Urinary bladder (tissue), 3 donors: ENCODE measurements at regions not wholly inside any gene's neighbourhood (a gene's known extent, or its start where the extent isn't known, plus 50 kb on each side); places are given as distances from the start of the nearest gene placed in this dataset.
A peak's percentile ranks its signal among the peaks of the same experiment; 100 is the strongest.
"Not testable (repeated sequence)": the region's sequence is repeated elsewhere in the genome, so short reads cannot be mapped to it uniquely, and the experiment has no call there.

Experiments
- DNase-seq: peaks from one replicate; pipeline ENCODE4 v3.0.0-alpha.2; 2015; ENCODE audit errors: extremely low spot score
- H3K27ac ChIP-seq: one replicate; pipeline ENCODE4 v1.5.1; 2013; ENCODE audit warnings: low read depth, mild to moderate bottlenecking, moderate library complexity
- H3K36me3 ChIP-seq: one replicate; pipeline ENCODE4 v1.6.1; 2013; ENCODE audit warnings: mild to moderate bottlenecking, moderate library complexity; ENCODE audit not compliant: insufficient read depth
- H3K4me1 ChIP-seq: one replicate; pipeline ENCODE4 v1.6.1; 2013; ENCODE audit warnings: mild to moderate bottlenecking, moderate library complexity; ENCODE audit not compliant: insufficient read depth
- H3K4me3 ChIP-seq: one replicate; pipeline ENCODE4 v1.5.1; 2013; ENCODE audit warnings: low read depth, low read length
- WGBS: extraction: QIAGEN DNeasy Blood & Tissue Kit; methylation state at CpG from one replicate; pipeline ENCODE4 v1.1.7; 2013; 5-methylcytosine and 5-hydroxymethylcytosine counted together
- donor health status: healthy with polysubstance abuse.
- donor health status: healthy.

- no peaks in the 10 kb centered on the region for H3K4me1 ChIP-seq
- no peak overlapping the region for H3K4me3 ChIP-seq
- H3K27ac ChIP-seq: no peak overlapping the region
- DNase-seq: no peak
- WGBS: 94% methylated on average over 21 of the region's 21 CpGs
- H3K36me3 ChIP-seq: no peaks in the 10 kb centered on the region
These were observed 159.7 kb upstream of the ZNF337 start for GRCh38 chr20:25856256-25856884.

- H3K36me3 ChIP-seq, H3K27ac ChIP-seq, H3K4me3 ChIP-seq, H3K4me1 ChIP-seq, DNase-seq: not testable (repeated sequence)
- WGBS: 96% methylated on average over 23 of the region's 23 CpGs
These were observed 159.0 kb upstream of the ZNF337 start for GRCh38 chr20:25855451-25856156.

GRCh38 chr20:25854666-25855065, 158.0 kb upstream of the ZNF337 start:
- H3K27ac ChIP-seq, H3K36me3 ChIP-seq, DNase-seq, H3K4me3 ChIP-seq, H3K4me1 ChIP-seq: not testable (repeated sequence)
- 93% methylated on average over 11 of the region's 11 CpGs for WGBS

GRCh38 chr20:25853718-25854388, 157.2 kb upstream of the ZNF337 start:
- not testable (repeated sequence) for H3K27ac ChIP-seq, H3K4me1 ChIP-seq, H3K36me3 ChIP-seq, DNase-seq
- 3% methylated on average over 55 of the region's 55 CpGs for WGBS
- H3K4me3 ChIP-seq: peak overlapping the region; percentile 45

GRCh38 chr20:25852968-25853717, 156.5 kb upstream of the ZNF337 start:
- H3K4me3 ChIP-seq: peak overlapping the region; percentile 45
- 57% methylated on average over 31 of the region's 31 CpGs for WGBS
- not testable (repeated sequence) for H3K4me1 ChIP-seq, H3K36me3 ChIP-seq, H3K27ac ChIP-seq, DNase-seq

- not testable (repeated sequence) for DNase-seq, H3K36me3 ChIP-seq, H3K4me1 ChIP-seq, H3K27ac ChIP-seq, H3K4me3 ChIP-seq
- WGBS: 72% methylated on average over 4 of the region's 4 CpGs
These were observed 153.5 kb upstream of the ZNF337 start for GRCh38 chr20:25850133-25850532.

- no peak overlapping the region for H3K4me3 ChIP-seq
- no peaks in the 10 kb centered on the region for H3K36me3 ChIP-seq
- 93% methylated on average over 7 of the region's 7 CpGs for WGBS
- no peaks in the 10 kb centered on the region for H3K4me1 ChIP-seq
- DNase-seq: no peak
- H3K27ac ChIP-seq: no peak overlapping the region
These were observed 151.6 kb upstream of the ZNF337 start for GRCh38 chr20:25848222-25848621.

- H3K36me3 ChIP-seq, H3K4me1 ChIP-seq, H3K27ac ChIP-seq, DNase-seq, H3K4me3 ChIP-seq: not testable (repeated sequence)
- no CpG with 5 or more reads among the region's 9 CpGs for WGBS
These were observed 148.0 kb upstream of the ZNF337 start for GRCh38 chr20:25844640-25845039.

GRCh38 chr20:25813511-25813910, 116.9 kb upstream of the ZNF337 start:
- DNase-seq, H3K27ac ChIP-seq, H3K4me1 ChIP-seq, H3K4me3 ChIP-seq, H3K36me3 ChIP-seq: not testable (repeated sequence)
- no CpG with 5 or more reads among the region's 5 CpGs for WGBS

GRCh38 chr20:25798174-25798993, 101.7 kb upstream of the ZNF337 start:
- not testable (repeated sequence) for H3K4me1 ChIP-seq, H3K27ac ChIP-seq, H3K36me3 ChIP-seq, H3K4me3 ChIP-seq, DNase-seq
- no CpG with 5 or more reads among the region's 45 CpGs for WGBS

GRCh38 chr20:25797062-25797461, 100.4 kb upstream of the ZNF337 start:
- not testable (repeated sequence) for H3K4me3 ChIP-seq
- WGBS: no CpG with 5 or more reads among the region's 10 CpGs

GRCh38 chr20:25777241-25777640, 80.6 kb upstream of the ZNF337 start:
- not testable (repeated sequence) for DNase-seq, H3K36me3 ChIP-seq, H3K4me3 ChIP-seq, H3K27ac ChIP-seq, H3K4me1 ChIP-seq
- WGBS: 67% methylated on average over 3 of the region's 3 CpGs

More at GRCh38 chr20:25797062-25797461, 100.4 kb upstream of the ZNF337 start:
- not testable (repeated sequence) for H3K36me3 ChIP-seq, H3K27ac ChIP-seq, DNase-seq, H3K4me1 ChIP-seq

GRCh38 chr20:25774711-25775110, 78.1 kb upstream of the ZNF337 start:
- not testable (repeated sequence) for DNase-seq, H3K36me3 ChIP-seq, H3K4me3 ChIP-seq, H3K4me1 ChIP-seq, H3K27ac ChIP-seq
- 89% methylated on average over 24 of the region's 24 CpGs for WGBS
